SK-N-SH treated with all-trans-retinoic acid at 6 μM for 48 hours (cell line): ENCODE measurements at regions not wholly inside any gene's neighbourhood (a gene's known extent, or its start where the extent isn't known, plus 50 kb on each side); places are given as distances from the start of the nearest gene placed in this dataset.

Experiments
- ATAC-seq: fragments of 200-7000 bp; cut with Tn5 transposase; 3 replicates; pipeline ENCODE4 v1.9.1; 2020; ENCODE audit warnings: mild to moderate bottlenecking, moderate library complexity
- ARNTL ChIP-seq: fragments of 450-650 bp; formaldehyde crosslinking; IDR thresholded peaks from 2 replicates; pipeline ENCODE4 v1.5.0; 2020; ENCODE audit warnings: low read depth, mild to moderate bottlenecking, moderate library complexity, borderline replicate concordance
- BACH2 ChIP-seq: fragments of 250-450 bp; sonication (Bioruptor Pico); IDR thresholded peaks from 2 replicates; pipeline ENCODE4 v1.9.0; 2021; ENCODE audit warnings: mild to moderate bottlenecking, borderline replicate concordance
- CREB5 ChIP-seq: fragments of 250-450 bp; sonication (Bioruptor Pico); IDR thresholded peaks from 2 replicates; pipeline ENCODE4 v1.5.1; 2020; ENCODE audit warnings: low read depth, mild to moderate bottlenecking, moderate library complexity
- CSRNP3 ChIP-seq: fragments of 250-450 bp; sonication (Bioruptor Pico); IDR thresholded peaks from 2 replicates; pipeline ENCODE4 v1.5.1; 2021; ENCODE audit warnings: mild to moderate bottlenecking, moderate library complexity
- ESRRG ChIP-seq: fragments of 250-450 bp; sonication (Bioruptor Pico); IDR thresholded peaks from 2 replicates; pipeline ENCODE4 v1.6.1; 2021; ENCODE audit warnings: mild to moderate bottlenecking
- GLIS3 ChIP-seq: fragments of 250-450 bp; sonication (Bioruptor Pico); IDR thresholded peaks from 2 replicates; pipeline ENCODE4 v1.5.0; 2020; ENCODE audit warnings: mild to moderate bottlenecking, moderate library complexity
- OSR1 ChIP-seq: fragments of 250-450 bp; sonication (Bioruptor Pico); IDR thresholded peaks from 2 replicates; pipeline ENCODE4 v1.8.0; 2022; ENCODE audit warnings: moderate library complexity, mild to moderate bottlenecking, inconsistent platforms
- PATZ1 ChIP-seq: fragments of 250-450 bp; sonication (Bioruptor Pico); IDR thresholded peaks from 2 replicates; pipeline ENCODE4 v1.8.0; 2020; ENCODE audit warnings: mild to moderate bottlenecking, moderate library complexity, borderline replicate concordance
- POU6F1 ChIP-seq: fragments of 250-450 bp; sonication (Bioruptor Pico); IDR thresholded peaks from 2 replicates; pipeline ENCODE4 v1.8.0; 2021; ENCODE audit warnings: low read depth, mild to moderate bottlenecking, moderate library complexity, borderline replicate concordance
- RARB ChIP-seq: fragments of 250-450 bp; sonication (Bioruptor Pico); IDR thresholded peaks from 2 replicates; pipeline ENCODE4 v1.8.0; 2021; ENCODE audit warnings: mild to moderate bottlenecking, moderate library complexity
- TCF4 ChIP-seq: fragments of 250-450 bp; sonication (Bioruptor Pico); IDR thresholded peaks from 2 replicates; pipeline ENCODE4 v1.8.0; 2021; ENCODE audit warnings: mild to moderate bottlenecking, moderate library complexity, borderline replicate concordance
- TOX ChIP-seq: fragments of 250-450 bp; sonication (Bioruptor Pico); IDR thresholded peaks from 2 replicates; pipeline ENCODE4 v1.8.0; 2021; ENCODE audit warnings: mild to moderate bottlenecking, moderate library complexity, borderline replicate concordance
- TSHZ2 ChIP-seq: fragments of 250-450 bp; sonication (Bioruptor Pico); IDR thresholded peaks from 2 replicates; pipeline ENCODE4 v1.5.0; 2020; ENCODE audit warnings: mild to moderate bottlenecking, moderate library complexity
- ZC3H10 ChIP-seq: fragments of 250-450 bp; sonication (Bioruptor Pico); IDR thresholded peaks from 2 replicates; pipeline ENCODE4 v1.5.1; 2021; ENCODE audit warnings: mild to moderate bottlenecking, moderate library complexity
- ZFP3 ChIP-seq: fragments of 250-450 bp; sonication (Bioruptor Pico); IDR thresholded peaks from 2 replicates; pipeline ENCODE4 v1.5.0; 2020; ENCODE audit warnings: mild to moderate bottlenecking, moderate library complexity
- ZFP30 ChIP-seq: fragments of 450-650 bp; formaldehyde crosslinking; IDR thresholded peaks from 2 replicates; pipeline ENCODE4 v1.5.0; 2022; ENCODE audit warnings: mild to moderate bottlenecking, moderate library complexity
- ZNF565 ChIP-seq: fragments of 450-650 bp; formaldehyde crosslinking; conservative IDR thresholded peaks from 2 replicates; pipeline ENCODE4 v1.5.0; 2020; ENCODE audit warnings: low read depth, mild to moderate bottlenecking, moderate library complexity
- ZNF70 ChIP-seq: fragments of 450-650 bp; formaldehyde crosslinking; IDR thresholded peaks from 2 replicates; pipeline ENCODE4 v1.5.0; 2020; ENCODE audit warnings: mild to moderate bottlenecking, moderate library complexity

- TF ChIP-seq TCF4 (CRISPR knock-in tag) (no peak), CREB5 (CRISPR knock-in tag) (no peak), ZFP30 (CRISPR knock-in tag) (no peak), PATZ1 (CRISPR knock-in tag) (no peak), POU6F1 (CRISPR knock-in tag) (no peak), ZNF70 (CRISPR knock-in tag) (no peak), RARB (CRISPR knock-in tag) (no peak), CSRNP3 (CRISPR knock-in tag) (no peak), ZC3H10 (CRISPR knock-in tag) (no peak), BACH2 (no peak), ARNTL (CRISPR knock-in tag) (no peak), ZNF565 (CRISPR knock-in tag) (no peak), OSR1 (CRISPR knock-in tag) (no peak), GLIS3 (CRISPR knock-in tag) (no peak), ESRRG (CRISPR knock-in tag) (no peak)
- ATAC-seq: no peak
These were observed 533.4 kb upstream of the BRINP1 start for GRCh38 chr9:119902611-119903010.

GRCh38 chr9:119898316-119898715 is 529.1 kb upstream of the BRINP1 start:
- TF ChIP-seq POU6F1 (CRISPR knock-in tag) (no peak), RARB (CRISPR knock-in tag) (no peak), ARNTL (CRISPR knock-in tag) (no peak), CREB5 (CRISPR knock-in tag) (no peak), OSR1 (CRISPR knock-in tag) (no peak), TSHZ2 (no peak), ZNF565 (CRISPR knock-in tag) (no peak), TOX (no peak), ZFP3 (no peak)
- ATAC-seq: no peak
